Naive thymus-derived CD4-positive, alpha-beta T cell (primary cell): ENCODE measurements at regions not wholly inside any gene's neighbourhood (a gene's known extent, or its start where the extent isn't known, plus 50 kb on each side); places are given as distances from the start of the nearest gene placed in this dataset.
"Not testable (repeated sequence)": the region's sequence is repeated elsewhere in the genome, so short reads cannot be mapped to it uniquely, and the experiment has no call there.

Source experiments
- ATAC-seq: fragments of 150-1000 bp; cut with Tn5 transposase; 2 replicates; pipeline ENCODE4 v1.10.0; 2021; ENCODE audit warnings: mild to moderate bottlenecking, moderate library complexity
- CTCF ChIA-PET: fragments of 350-600 bp; sonication (Branson Sonifier 250); formaldehyde crosslinking; loops from one replicate; lab custom pipeline; 2021; ENCODE audit warnings: antibody characterized with exemption; lab: Charles Lee
- POLR2A ChIA-PET: fragments of 350-600 bp; sonication (Branson Sonifier 250); formaldehyde crosslinking; loops from one replicate; lab custom pipeline; 2021; ENCODE audit warnings: antibody characterized with exemption, inconsistent platforms; lab: Charles Lee
- DNase-seq, 9 donors: peaks; one replicate each; pipeline versions ENCODE4 v3.0.0 to v3.0.0-alpha.2; 2020 to 2022; ENCODE audit warnings: mixed read lengths in 1 of 9
- H3K27ac ChIP-seq: one replicate; pipeline ENCODE4 v1.7.0; 2013; ENCODE audit warnings: mild to moderate bottlenecking, low read depth, low read length, moderate library complexity
- H3K27me3 ChIP-seq, 2 donors: one replicate each; pipeline ENCODE4 v1.7.0; 2013; ENCODE audit warnings: low read length in 2 of 2, mild to moderate bottlenecking in 2 of 2, moderate library complexity in 2 of 2; ENCODE audit not compliant: control insufficient read depth in 2 of 2, insufficient read depth in 2 of 2
- H3K36me3 ChIP-seq, 3 experiments: 1 replicate in 2 of 3; 2 replicates in 1 of 3; pipeline ENCODE4 v1.7.0; 2013; ENCODE audit warnings: low read length in 3 of 3, mild to moderate bottlenecking in 3 of 3, moderate library complexity in 1 of 3; ENCODE audit not compliant: insufficient read depth in 3 of 3, control insufficient read depth in 2 of 3
- H3K4me1 ChIP-seq, 2 donors: one replicate each; pipeline ENCODE4 v1.7.0; 2013; ENCODE audit warnings: low read length in 2 of 2, mild to moderate bottlenecking in 2 of 2, moderate library complexity in 1 of 2; ENCODE audit not compliant: control insufficient read depth in 2 of 2, insufficient read depth in 2 of 2
- H3K4me3 ChIP-seq: 2 replicates; pipeline ENCODE4 v1.7.0; 2013; ENCODE audit warnings: mild to moderate bottlenecking, low read length
- H3K9me3 ChIP-seq, 3 experiments: 1 replicate in 2 of 3; 2 replicates in 1 of 3; pipeline ENCODE4 v1.7.0; 2013; ENCODE audit warnings: low read length in 3 of 3; ENCODE audit not compliant: control insufficient read depth in 2 of 3
- H3K27ac Mint-ChIP-seq, 9 donors: one replicate each; pipeline ENCODE4 v1.8.0; 2020 to 2022; ENCODE audit warnings: mixed read lengths in 9 of 9, mild to moderate bottlenecking in 8 of 9, moderate library complexity in 5 of 9, inconsistent platforms in 2 of 9
- H3K27me3 Mint-ChIP-seq, 5 donors: one replicate each; pipeline ENCODE4 v1.8.0; 2021 to 2022; ENCODE audit warnings: mixed read lengths in 5 of 5, mild to moderate bottlenecking in 1 of 5
- H3K36me3 Mint-ChIP-seq, 5 donors: one replicate each; pipeline ENCODE4 v1.8.0; 2020 to 2022; ENCODE audit warnings: mixed read lengths in 5 of 5, mild to moderate bottlenecking in 3 of 5, inconsistent platforms in 1 of 5
- H3K4me1 Mint-ChIP-seq, 7 donors: one replicate each; pipeline ENCODE4 v1.8.0; 2020 to 2022; ENCODE audit warnings: mixed read lengths in 7 of 7, mild to moderate bottlenecking in 3 of 7, inconsistent platforms in 1 of 7
- H3K4me3 Mint-ChIP-seq, 10 donors: one replicate each; pipeline ENCODE4 v1.8.0; 2020 to 2022; ENCODE audit warnings: mild to moderate bottlenecking in 10 of 10, mixed read lengths in 10 of 10, moderate library complexity in 6 of 10, inconsistent platforms in 2 of 10
- H3K9me3 Mint-ChIP-seq, 11 donors: one replicate each; pipeline ENCODE4 v1.8.0; 2020 to 2022; ENCODE audit warnings: mixed read lengths in 11 of 11, mild to moderate bottlenecking in 4 of 11, inconsistent platforms in 1 of 11, moderate library complexity in 1 of 11
- intact Hi-C, 2 donors: fragments of 100-400 bp; cut with micrococcal nuclease; formaldehyde crosslinking; loops; one replicate each; pipeline ENCODE4 v1.15.1; 2023

- POLR2A ChIA-PET: no interaction called here
- H3K4me3 ChIP-seq: no peak overlapping the region
- no peak for DNase-seq
Measured at GRCh38 chr2:51781691-51782090, 749.8 kb upstream of the NRXN1 start.

DNA sequence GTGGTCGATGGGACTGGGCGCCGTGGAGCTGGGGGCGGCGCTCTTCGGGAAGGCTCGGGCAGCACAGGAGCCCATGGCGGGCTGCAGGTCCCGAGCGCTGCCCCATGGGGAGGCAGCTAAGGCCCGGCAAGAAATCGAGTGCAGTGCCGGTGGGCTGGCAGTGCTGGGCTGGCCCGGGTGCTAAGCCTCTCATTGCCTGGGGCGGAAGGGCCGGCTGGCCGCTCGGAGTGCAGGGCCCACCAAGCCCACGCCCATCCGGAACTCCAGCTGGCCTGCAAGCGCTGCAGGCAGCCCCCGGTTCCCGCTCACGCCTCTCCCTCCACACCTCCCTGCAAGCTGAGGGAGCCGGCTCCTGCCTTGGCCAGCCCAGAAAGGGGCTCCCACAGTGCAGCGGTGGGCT, 748.4 kb upstream of the NRXN1 start:
- Mint-ChIP-seq H3K9me3 (peaks cover 3 to 15% (median 5%) of the 10 kb centered on the region in 11 donors), H3K4me1 (no peaks in the 10 kb centered on the region), H3K4me3 (no peak overlapping the region), H3K27ac (no peak overlapping the region), H3K27me3 (no peaks in the 10 kb centered on the region), H3K36me3 (peaks cover 0 to 2% (median 0%) of the 10 kb centered on the region in 5 donors)
- no peaks in the 10 kb centered on the region for H3K36me3 ChIP-seq
- no peaks in the 10 kb centered on the region for H3K4me1 ChIP-seq
- CTCF ChIA-PET: no interaction called here
- H3K27me3 ChIP-seq: no peaks in the 10 kb centered on the region
- POLR2A ChIA-PET: no interaction called here
- DNase-seq (no peak), ATAC-seq (no peak)
- no peak overlapping the region for H3K4me3 ChIP-seq
- no peak overlapping the region for H3K27ac ChIP-seq
- H3K9me3 ChIP-seq: no peaks in the 10 kb centered on the region
- intact Hi-C loops: no loop called here

More at GRCh38 chr2:51781691-51782090, 749.8 kb upstream of the NRXN1 start:
- Histone ChIP-seq H3K9me3 (no peaks in the 10 kb centered on the region), H3K36me3 (no peaks in the 10 kb centered on the region), H3K4me1 (no peaks in the 10 kb centered on the region), H3K27ac (no peak overlapping the region), H3K27me3 (no peaks in the 10 kb centered on the region)
- CTCF ChIA-PET: no interaction called here
- Mint-ChIP-seq H3K27me3 (no peaks in the 10 kb centered on the region), H3K4me1 (no peaks in the 10 kb centered on the region), H3K4me3 (no peak overlapping the region), H3K9me3 (peaks cover 0 to 7% (median 4%) of the 10 kb centered on the region in 11 donors), H3K27ac (no peak overlapping the region), H3K36me3 (peaks cover 0 to 2% (median 0%) of the 10 kb centered on the region in 5 donors)
- no peak for ATAC-seq
- intact Hi-C loops: no loop called here

DNA sequence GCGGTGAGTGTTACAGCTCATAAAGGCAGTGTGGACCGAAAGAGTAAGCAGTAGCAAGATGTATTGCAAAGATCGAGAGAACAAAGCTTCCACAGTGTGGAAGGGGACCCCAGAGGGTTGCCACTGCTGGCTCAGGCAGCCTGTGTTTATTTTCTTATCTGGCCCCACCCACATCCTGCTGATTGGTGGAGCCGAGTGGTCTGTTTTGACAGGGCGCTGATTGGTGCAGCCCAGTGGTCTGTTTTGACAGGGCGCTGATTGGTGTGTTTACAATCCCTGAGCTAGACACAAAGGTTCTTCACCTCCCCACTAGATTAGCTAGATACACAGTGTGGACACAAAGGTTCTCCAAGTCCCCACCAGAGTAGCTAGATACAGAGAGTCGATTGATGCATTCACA, 747.8 kb upstream of the NRXN1 start:
- DNase-seq, H3K27me3 ChIP-seq, H3K27ac Mint-ChIP-seq, ATAC-seq, intact Hi-C loops, H3K4me1 Mint-ChIP-seq, H3K27ac ChIP-seq, H3K4me1 ChIP-seq, POLR2A ChIA-PET, H3K36me3 ChIP-seq, H3K9me3 ChIP-seq, H3K36me3 Mint-ChIP-seq, H3K4me3 Mint-ChIP-seq, H3K27me3 Mint-ChIP-seq, CTCF ChIA-PET, H3K4me3 ChIP-seq: not testable (repeated sequence)
- peaks cover 3 to 15% (median 6%) of the 10 kb centered on the region in 11 donors for H3K9me3 Mint-ChIP-seq

GRCh38 chr2:51778806-51779205, 746.9 kb upstream of the NRXN1 start:
- H3K9me3 ChIP-seq: no peaks in the 10 kb centered on the region
- peaks cover 3 to 16% (median 6%) of the 10 kb centered on the region in 11 donors for H3K9me3 Mint-ChIP-seq
- no peaks in the 10 kb centered on the region for H3K4me1 Mint-ChIP-seq
- H3K36me3 Mint-ChIP-seq: peaks cover 0 to 2% (median 0%) of the 10 kb centered on the region in 5 donors
- H3K36me3 ChIP-seq: no peaks in the 10 kb centered on the region
- DNase-seq: no peak
- no peaks in the 10 kb centered on the region for H3K4me1 ChIP-seq
- no peak overlapping the region for H3K27ac ChIP-seq
- H3K4me3 Mint-ChIP-seq: no peak overlapping the region
- CTCF ChIA-PET: no interaction called here
- no peak for ATAC-seq
- H3K27ac Mint-ChIP-seq: no peak overlapping the region
- POLR2A ChIA-PET: no interaction called here
- no peak overlapping the region for H3K4me3 ChIP-seq
- intact Hi-C loops: no loop called here
- H3K27me3 ChIP-seq: no peaks in the 10 kb centered on the region
- no peaks in the 10 kb centered on the region for H3K27me3 Mint-ChIP-seq

DNA sequence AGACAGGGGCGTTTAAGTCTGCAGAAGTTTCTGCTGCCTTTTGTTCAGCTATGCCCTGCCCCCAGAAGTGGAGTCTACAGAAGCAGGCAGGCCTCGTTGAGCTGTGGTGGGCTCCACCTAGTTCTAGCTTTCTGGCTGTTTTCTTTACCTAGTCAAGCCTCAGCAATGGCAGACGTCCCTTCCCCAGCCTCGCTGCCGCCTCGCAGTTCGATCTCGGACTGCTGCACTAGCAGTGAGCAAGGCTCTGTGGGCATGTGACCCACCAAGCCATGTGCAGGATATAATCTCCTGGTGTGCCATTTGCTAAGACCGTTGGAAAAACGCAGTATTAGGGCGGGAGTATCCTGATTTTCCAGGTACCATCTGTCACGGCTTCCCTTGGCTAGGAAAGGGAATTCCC, 742.7 kb upstream of the NRXN1 start:
- intact Hi-C loops, ATAC-seq, CTCF ChIA-PET, POLR2A ChIA-PET, H3K27me3 ChIP-seq, H3K4me1 ChIP-seq, H3K27ac Mint-ChIP-seq, H3K27me3 Mint-ChIP-seq, H3K27ac ChIP-seq, H3K9me3 ChIP-seq, DNase-seq, H3K4me1 Mint-ChIP-seq, H3K36me3 Mint-ChIP-seq, H3K4me3 Mint-ChIP-seq, H3K4me3 ChIP-seq, H3K36me3 ChIP-seq: not testable (repeated sequence)
- H3K9me3 Mint-ChIP-seq: peaks cover 3 to 43% (median 12%) of the 10 kb centered on the region in 11 donors

- ATAC-seq (no peak), DNase-seq (no peak)
- Histone ChIP-seq H3K9me3 (no peaks in the 10 kb centered on the region), H3K4me1 (no peaks in the 10 kb centered on the region), H3K36me3 (no peaks in the 10 kb centered on the region), H3K27ac (no peak overlapping the region), H3K27me3 (no peaks in the 10 kb centered on the region), H3K4me3 (no peak overlapping the region)
- H3K27me3 Mint-ChIP-seq: no peaks in the 10 kb centered on the region
- ChIA-PET CTCF (no interaction called here), POLR2A (no interaction called here)
- no peak overlapping the region for H3K4me3 Mint-ChIP-seq
- no peaks in the 10 kb centered on the region for H3K4me1 Mint-ChIP-seq
- H3K27ac Mint-ChIP-seq: no peak overlapping the region
- H3K9me3 Mint-ChIP-seq: peaks cover 0 to 5% (median 0%) of the 10 kb centered on the region in 11 donors
- H3K36me3 Mint-ChIP-seq: no peaks in the 10 kb centered on the region
- intact Hi-C loops: no loop called here
Measured at GRCh38 chr2:51760441-51760840, 728.5 kb upstream of the NRXN1 start.

DNA sequence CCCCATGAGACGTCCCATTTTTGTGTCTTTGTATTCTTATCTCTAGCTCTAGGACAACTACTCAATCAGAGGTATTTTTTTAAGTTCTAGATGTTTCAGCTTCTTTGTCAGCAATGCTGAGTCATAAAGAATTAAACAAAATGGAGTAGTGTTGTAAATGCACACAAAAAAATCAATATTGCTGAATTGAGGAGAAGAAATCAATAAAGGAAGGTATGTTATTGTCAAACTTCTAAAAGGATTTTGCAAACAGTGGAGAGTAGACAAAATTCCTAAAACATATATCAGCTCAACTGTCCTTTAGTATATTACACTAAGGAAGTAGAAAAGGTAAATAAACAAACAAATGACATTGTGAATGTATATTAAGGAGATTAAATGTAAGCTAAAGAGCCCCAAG, 726.1 kb upstream of the NRXN1 start:
- CTCF ChIA-PET: no interaction called here
- no peaks in the 10 kb centered on the region for H3K27me3 Mint-ChIP-seq

More for the DNA sequence above, 726.1 kb upstream of the NRXN1 start:
- H3K36me3 Mint-ChIP-seq: no peaks in the 10 kb centered on the region
- no peaks in the 10 kb centered on the region for H3K4me1 ChIP-seq
- no peak for ATAC-seq
- H3K27ac ChIP-seq: no peak overlapping the region
- H3K4me1 Mint-ChIP-seq: no peaks in the 10 kb centered on the region
- no peak overlapping the region for H3K4me3 Mint-ChIP-seq
- H3K27ac Mint-ChIP-seq: no peak overlapping the region
- peaks cover 0 to 5% (median 0%) of the 10 kb centered on the region in 11 donors for H3K9me3 Mint-ChIP-seq
- H3K4me3 ChIP-seq: no peak overlapping the region
- DNase-seq: no peak
- H3K27me3 ChIP-seq: no peaks in the 10 kb centered on the region
- POLR2A ChIA-PET: no interaction called here
- H3K9me3 ChIP-seq: no peaks in the 10 kb centered on the region
- no peaks in the 10 kb centered on the region for H3K36me3 ChIP-seq
- intact Hi-C loops: no loop called here
